ENCODE measurements at regions not wholly inside any gene's neighbourhood (a gene's known extent, or its start where the extent isn't known, plus 50 kb on each side); places are given as distances from the start of the nearest gene placed in this dataset.
"Not testable (repeated sequence)": the region's sequence is repeated elsewhere in the genome, so short reads cannot be mapped to it uniquely, and the experiment has no call there.

GRCh38 chr1:229730573-229730972 lies 104.5 kb downstream of the URB2 start:
- Histone ChIP-seq H3K9me3 (no peaks in the 10 kb centered on the region), H3K4me3 (no peak overlapping the region), H3K27me3 (no peaks in the 10 kb centered on the region), H3K27ac (no peak overlapping the region), H3K36me3 (no peaks in the 10 kb centered on the region), H3K4me1 (no peaks in the 10 kb centered on the region)
- no peak for DNase-seq
- in situ Hi-C loops (cut with MboI; ENCODE audit: low pct_ligation_motif_present in 1 of 4, low pct_unique_long_range_greater_than_20kb in 1 of 4, low sequenced_read_pairs in 3 of 4), result no loop called here
- 60 to 61% methylated on average over 1 of the region's 1 CpG for WGBS, 2 donors (ENCODE audit: low coverage in 1 of 2)
- TF ChIP-seq EP300 (IDR thresholded peaks at IDR 0.05; ENCODE audit: low read depth), result no peak
- TF ChIP-seq POLR2AphosphoS5 (IDR thresholded peaks at IDR 0.05), result no peak
- no peak for TF ChIP-seq POLR2A (IDR thresholded peaks at IDR 0.05)
- TF ChIP-seq, protein P1, sequence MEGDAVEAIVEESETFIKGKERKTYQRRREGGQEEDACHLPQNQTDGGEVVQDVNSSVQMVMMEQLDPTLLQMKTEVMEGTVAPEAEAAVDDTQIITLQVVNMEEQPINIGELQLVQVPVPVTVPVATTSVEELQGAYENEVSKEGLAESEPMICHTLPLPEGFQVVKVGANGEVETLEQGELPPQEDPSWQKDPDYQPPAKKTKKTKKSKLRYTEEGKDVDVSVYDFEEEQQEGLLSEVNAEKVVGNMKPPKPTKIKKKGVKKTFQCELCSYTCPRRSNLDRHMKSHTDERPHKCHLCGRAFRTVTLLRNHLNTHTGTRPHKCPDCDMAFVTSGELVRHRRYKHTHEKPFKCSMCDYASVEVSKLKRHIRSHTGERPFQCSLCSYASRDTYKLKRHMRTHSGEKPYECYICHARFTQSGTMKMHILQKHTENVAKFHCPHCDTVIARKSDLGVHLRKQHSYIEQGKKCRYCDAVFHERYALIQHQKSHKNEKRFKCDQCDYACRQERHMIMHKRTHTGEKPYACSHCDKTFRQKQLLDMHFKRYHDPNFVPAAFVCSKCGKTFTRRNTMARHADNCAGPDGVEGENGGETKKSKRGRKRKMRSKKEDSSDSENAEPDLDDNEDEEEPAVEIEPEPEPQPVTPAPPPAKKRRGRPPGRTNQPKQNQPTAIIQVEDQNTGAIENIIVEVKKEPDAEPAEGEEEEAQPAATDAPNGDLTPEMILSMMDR (IDR thresholded peaks at IDR 0.05), result no peak
- intact Hi-C loops (cut with DNase I; ENCODE audit: low total_unique reads), result no loop called here

DNA sequence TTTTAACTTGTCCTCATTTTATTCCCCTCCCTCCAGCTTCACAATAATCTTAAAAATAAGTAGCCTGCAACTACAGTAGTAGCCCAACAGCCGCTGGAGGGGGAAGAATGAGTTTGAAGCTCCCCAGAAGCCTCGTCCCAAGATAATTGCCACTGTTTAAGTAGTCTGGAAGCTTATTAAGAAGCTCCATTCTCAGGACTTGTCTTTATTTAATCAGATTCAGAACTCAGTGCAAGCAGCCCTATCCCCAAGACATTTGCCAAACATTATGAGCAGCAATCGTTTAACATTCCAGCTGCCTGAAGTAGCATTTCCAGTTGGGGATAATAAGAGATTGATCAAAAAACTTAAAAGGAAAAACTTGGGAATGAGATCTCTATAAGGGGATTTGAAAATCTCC lies 106.0 kb downstream of the URB2 start:
- no peak overlapping the region for H3K4me3 ChIP-seq
- H3K9me3 ChIP-seq, result peaks cover 0 to 10% of the 10 kb centered on the region in 2 donors
- no peaks in the 10 kb centered on the region for H3K4me1 ChIP-seq
- no peak overlapping the region for H3K27ac ChIP-seq
- 81 to 88% methylated on average over 1 to 3 of the region's 3 CpGs for WGBS, 2 donors (ENCODE audit: low coverage in 1 of 2)
- intact Hi-C loops (cut with DNase I; ENCODE audit: low total_unique reads) (no loop called here), in situ Hi-C loops (cut with MboI; ENCODE audit: low pct_ligation_motif_present in 1 of 4, low pct_unique_long_range_greater_than_20kb in 1 of 4, low sequenced_read_pairs in 3 of 4) (no loop called here)
- TF ChIP-seq, protein P1 (IDR thresholded peaks at IDR 0.05), result no peak
- TF ChIP-seq POLR2A (IDR thresholded peaks at IDR 0.05) (no peak), EP300 (IDR thresholded peaks at IDR 0.05; ENCODE audit: low read depth) (no peak), POLR2AphosphoS5 (IDR thresholded peaks at IDR 0.05) (no peak)
- no peak for DNase-seq
- H3K36me3 ChIP-seq, result no peaks in the 10 kb centered on the region
- H3K27me3 ChIP-seq, result no peaks in the 10 kb centered on the region

GRCh38 chr1:229736376-229736775 lies 110.3 kb downstream of the URB2 start:
- Histone ChIP-seq H3K27ac (no peak overlapping the region), H3K9me3 (peaks cover 0 to 14% of the 10 kb centered on the region in 2 donors), H3K27me3 (no peaks in the 10 kb centered on the region), H3K36me3 (no peaks in the 10 kb centered on the region), H3K4me1 (no peaks in the 10 kb centered on the region), H3K4me3 (no peak overlapping the region)
- TF ChIP-seq, protein P1 (IDR thresholded peaks at IDR 0.05), result no peak
- TF ChIP-seq EP300 (IDR thresholded peaks at IDR 0.05; ENCODE audit: low read depth), result no peak
- no peak for TF ChIP-seq POLR2AphosphoS5 (IDR thresholded peaks at IDR 0.05)
- no peak for TF ChIP-seq POLR2A (IDR thresholded peaks at IDR 0.05)
- no peak for DNase-seq
- intact Hi-C loops (cut with DNase I; ENCODE audit: low total_unique reads), result no loop called here
- in situ Hi-C loops (cut with MboI; ENCODE audit: low pct_ligation_motif_present in 1 of 4, low pct_unique_long_range_greater_than_20kb in 1 of 4, low sequenced_read_pairs in 3 of 4), result no loop called here

DNA sequence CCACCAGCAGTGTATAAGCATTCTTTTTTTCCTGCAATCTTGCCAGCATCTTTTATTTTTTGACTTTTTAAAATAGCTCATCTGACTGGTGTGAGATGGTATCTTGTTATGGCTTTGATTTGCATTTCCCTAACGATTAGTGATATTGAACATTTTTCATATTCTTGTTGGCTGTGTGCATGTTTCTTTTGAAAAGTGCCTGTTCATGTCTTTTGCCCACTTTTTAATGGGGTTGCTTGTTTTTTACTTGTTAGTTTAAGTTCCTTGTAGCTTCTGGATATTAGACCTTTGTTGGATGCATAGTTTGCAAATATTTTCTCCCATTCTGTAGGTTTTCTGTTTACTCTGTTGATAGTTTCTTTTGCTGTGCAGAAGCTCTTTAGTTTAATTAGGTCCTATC lies 116.6 kb downstream of the URB2 start:
- 76 to 80% methylated on average over 1 of the region's 1 CpG for WGBS, 2 donors (ENCODE audit: low coverage in 1 of 2)

GRCh38 chr1:229749992-229750391 lies 123.9 kb downstream of the URB2 start:
- DNase-seq, result no peak
- no peak for TF ChIP-seq POLR2AphosphoS5 (IDR thresholded peaks at IDR 0.05)
- TF ChIP-seq POLR2A (IDR thresholded peaks at IDR 0.05), result no peak
- TF ChIP-seq, protein P1 (IDR thresholded peaks at IDR 0.05), result no peak
- no peak for TF ChIP-seq EP300 (IDR thresholded peaks at IDR 0.05; ENCODE audit: low read depth)
- 93 to 100% methylated on average over 1 to 4 of the region's 4 CpGs for WGBS, 2 donors (ENCODE audit: low coverage in 1 of 2)
- intact Hi-C loops (cut with DNase I; ENCODE audit: low total_unique reads) (no loop called here), in situ Hi-C loops (cut with MboI; ENCODE audit: low pct_ligation_motif_present in 1 of 4, low pct_unique_long_range_greater_than_20kb in 1 of 4, low sequenced_read_pairs in 3 of 4) (no loop called here)
- Histone ChIP-seq H3K9me3 (no peaks in the 10 kb centered on the region), H3K4me3 (no peak overlapping the region), H3K27ac (no peak overlapping the region), H3K27me3 (no peaks in the 10 kb centered on the region), H3K36me3 (no peaks in the 10 kb centered on the region), H3K4me1 (peaks cover 0 to 12% (median 8%) of the 10 kb centered on the region in 4 donors)

More for the DNA sequence above, 116.6 kb downstream of the URB2 start:
- H3K27ac ChIP-seq; H3K27me3 ChIP-seq; H3K4me3 ChIP-seq; intact Hi-C loops (cut with DNase I; ENCODE audit: low total_unique reads); H3K9me3 ChIP-seq; in situ Hi-C loops (cut with MboI; ENCODE audit: low pct_ligation_motif_present in 1 of 4, low pct_unique_long_range_greater_than_20kb in 1 of 4, low sequenced_read_pairs in 3 of 4); DNase-seq; H3K36me3 ChIP-seq; H3K4me1 ChIP-seq: not testable (repeated sequence)
